Testis (tissue), 2 donors: ENCODE measurements at regions not wholly inside any gene's neighbourhood (a gene's known extent, or its start where the extent isn't known, plus 50 kb on each side); places are given as distances from the start of the nearest gene placed in this dataset.
"Not testable (repeated sequence)": the region's sequence is repeated elsewhere in the genome, so short reads cannot be mapped to it uniquely, and the experiment has no call there.

Experiments
- DNase-seq: peaks from one replicate; pipeline ENCODE4 v3.0.0-alpha.2; 2019
- H3K27ac ChIP-seq, 2 donors: fragments of 200-600 bp; sonication (generic); one replicate each; pipeline ENCODE4 v1.5.1; 2019
- H3K27me3 ChIP-seq: fragments of 200-600 bp; sonication (generic); one replicate; pipeline ENCODE4 v1.5.1; 2019
- H3K36me3 ChIP-seq: fragments of 200-600 bp; sonication (generic); one replicate; pipeline ENCODE4 v1.5.1; 2017; ENCODE audit warnings: low read depth; ENCODE audit errors: missing control alignments
- H3K4me1 ChIP-seq: fragments of 200-600 bp; sonication (generic); one replicate; pipeline ENCODE4 v1.5.1; 2019
- H3K4me3 ChIP-seq, 2 donors: fragments of 200-600 bp; sonication (generic); one replicate each; pipeline ENCODE4 v1.5.1; 2017 to 2019
- H3K9me3 ChIP-seq: fragments of 200-600 bp; sonication (generic); one replicate; pipeline ENCODE4 v1.5.1; 2017
- CTCF ChIP-seq, 3 experiments: fragments of 450-650 bp in 2 of 3; fragments of 200-600 bp in 1 of 3; sonication (generic) in 1 of 3; IDR thresholded peaks; one replicate each; pipeline ENCODE4 v1.5.1; 2016 to 2019; ENCODE audit warnings: antibody characterized with exemption in 3 of 3, mild to moderate bottlenecking in 2 of 3, moderate library complexity in 1 of 3
- POLR2A ChIP-seq: fragments of 450-650 bp; IDR thresholded peaks from one replicate; pipeline ENCODE4 v1.6.1; 2017; ENCODE audit warnings: antibody characterized with exemption, mild to moderate bottlenecking, moderate library complexity
- WGBS, 2 donors: methylation state at CpG; one replicate each; pipeline ENCODE4 v1.1.5; 2018; 5-methylcytosine and 5-hydroxymethylcytosine counted together
- intact Hi-C: fragments of 100-400 bp; cut with DNase I; formaldehyde crosslinking; loops from one replicate; pipeline ENCODE4 v1.15.1; 2023; ENCODE audit warnings: low total_unique reads

- intact Hi-C loops: no loop called here
- Histone ChIP-seq H3K4me1 (peaks cover 11% of the 10 kb centered on the region), H3K9me3 (no peaks in the 10 kb centered on the region), H3K27ac (no peak overlapping the region), H3K4me3 (no peak overlapping the region), H3K27me3 (no peaks in the 10 kb centered on the region), H3K36me3 (no peaks in the 10 kb centered on the region)
- no peak for DNase-seq
- 79 to 86% methylated on average over 8 of the region's 8 CpGs for WGBS, 2 donors
- TF ChIP-seq CTCF (IDR thresholded peaks at IDR 0.05) (peak in 2 of 3 experiments; percentile 20 to 42), POLR2A (no peak)
Observed at GRCh38 chr12:12008232-12008850, 62.4 kb upstream of the BCL2L14 start.

GRCh38 chr12:12008931-12009611 is 61.7 kb upstream of the BCL2L14 start:
- H3K27me3 ChIP-seq: no peaks in the 10 kb centered on the region
- no peaks in the 10 kb centered on the region for H3K9me3 ChIP-seq
- H3K36me3 ChIP-seq: no peaks in the 10 kb centered on the region
- no peak for DNase-seq
- 80 to 89% methylated on average over 13 of the region's 13 CpGs for WGBS, 2 donors
- no peak overlapping the region for H3K27ac ChIP-seq
- H3K4me1 ChIP-seq: peaks cover 11% of the 10 kb centered on the region
- H3K4me3 ChIP-seq: no peak overlapping the region
- intact Hi-C loops: no loop called here
- no peak for TF ChIP-seq CTCF (IDR thresholded peaks at IDR 0.05)
- TF ChIP-seq POLR2A: no peak

- H3K27ac ChIP-seq, H3K36me3 ChIP-seq, DNase-seq, H3K9me3 ChIP-seq, H3K4me3 ChIP-seq, intact Hi-C loops, H3K27me3 ChIP-seq: not testable (repeated sequence)
- WGBS, 2 donors: 88 to 94% methylated on average over 4 to 6 of the region's 6 CpGs
- peaks cover 11% of the 10 kb centered on the region for H3K4me1 ChIP-seq
Observed at GRCh38 chr12:12009749-12010276, 60.9 kb upstream of the BCL2L14 start.

GRCh38 chr12:12010277-12011039 is 60.3 kb upstream of the BCL2L14 start:
- Histone ChIP-seq H3K27me3 (no peaks in the 10 kb centered on the region), H3K36me3 (no peaks in the 10 kb centered on the region), H3K27ac (no peak overlapping the region), H3K4me3 (no peak overlapping the region), H3K4me1 (peaks cover 11% of the 10 kb centered on the region), H3K9me3 (no peaks in the 10 kb centered on the region)
- intact Hi-C loops: no loop called here
- 49 to 55% methylated on average over 15 to 18 of the region's 18 CpGs for WGBS, 2 donors
- DNase-seq: peak; percentile 52
- TF ChIP-seq POLR2A (no peak), CTCF (IDR thresholded peaks at IDR 0.05) (no peak)

GRCh38 chr12:12011880-12012260 is 58.9 kb upstream of the BCL2L14 start:
- peaks cover 11% of the 10 kb centered on the region for H3K4me1 ChIP-seq
- H3K27me3 ChIP-seq: no peaks in the 10 kb centered on the region
- no peak for DNase-seq
- intact Hi-C loops: no loop called here
- H3K9me3 ChIP-seq: no peaks in the 10 kb centered on the region
- H3K36me3 ChIP-seq: no peaks in the 10 kb centered on the region
- WGBS, 2 donors: 94 to 96% methylated on average over 5 of the region's 5 CpGs
- H3K27ac ChIP-seq: no peak overlapping the region
- no peak overlapping the region for H3K4me3 ChIP-seq
- TF ChIP-seq CTCF (IDR thresholded peaks at IDR 0.05) (no peak), POLR2A (no peak)
